Right lobe of liver (tissue), 4 donors: ENCODE measurements at regions not wholly inside any gene's neighbourhood (a gene's known extent, or its start where the extent isn't known, plus 50 kb on each side); places are given as distances from the start of the nearest gene placed in this dataset.

ENCODE experiments used
- POLR2A ChIP-seq: fragments of 450-650 bp; IDR thresholded peaks from one replicate; pipeline ENCODE4 v1.6.1; 2017; ENCODE audit warnings: antibody characterized with exemption, mild to moderate bottlenecking
- TF ChIP-seq, protein P1 (sequence below), 4 donors: fragments of 200-600 bp in 3 of 4; fragments of 450-650 bp in 1 of 4; IDR thresholded peaks; one replicate each; pipeline versions ENCODE4 v1.5.1 to v1.8.0; 2016 to 2022; ENCODE audit warnings: antibody characterized with exemption in 4 of 4, mild to moderate bottlenecking in 2 of 4
- donor health status: DM: no; HTN: no; CAD: no.
- donor health status: DM: no; HTN: no; CAD: no.
- donor health status: DM: no; HTN: yes; CAD: no.

DNA sequence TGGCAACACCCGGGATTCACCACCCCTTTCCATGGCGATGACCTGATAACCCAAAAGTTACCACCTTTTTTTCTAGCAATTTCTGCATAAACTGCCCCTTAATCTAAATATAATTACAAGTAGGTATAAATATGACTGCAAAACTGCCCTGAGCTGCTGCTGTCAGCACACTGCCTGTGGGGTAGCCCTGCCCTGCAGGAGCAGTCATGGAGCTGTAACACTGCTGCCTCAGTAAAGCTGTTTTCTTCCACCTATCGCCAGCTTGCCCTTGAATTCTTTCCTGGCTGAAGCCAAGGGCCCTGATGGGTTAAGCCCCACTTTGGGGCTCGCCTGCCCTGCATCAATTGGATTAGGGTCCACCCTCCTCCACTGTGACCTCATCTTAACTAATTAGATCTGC is 368.8 kb downstream of the SFMBT2 start:
- TF ChIP-seq, protein P1, sequence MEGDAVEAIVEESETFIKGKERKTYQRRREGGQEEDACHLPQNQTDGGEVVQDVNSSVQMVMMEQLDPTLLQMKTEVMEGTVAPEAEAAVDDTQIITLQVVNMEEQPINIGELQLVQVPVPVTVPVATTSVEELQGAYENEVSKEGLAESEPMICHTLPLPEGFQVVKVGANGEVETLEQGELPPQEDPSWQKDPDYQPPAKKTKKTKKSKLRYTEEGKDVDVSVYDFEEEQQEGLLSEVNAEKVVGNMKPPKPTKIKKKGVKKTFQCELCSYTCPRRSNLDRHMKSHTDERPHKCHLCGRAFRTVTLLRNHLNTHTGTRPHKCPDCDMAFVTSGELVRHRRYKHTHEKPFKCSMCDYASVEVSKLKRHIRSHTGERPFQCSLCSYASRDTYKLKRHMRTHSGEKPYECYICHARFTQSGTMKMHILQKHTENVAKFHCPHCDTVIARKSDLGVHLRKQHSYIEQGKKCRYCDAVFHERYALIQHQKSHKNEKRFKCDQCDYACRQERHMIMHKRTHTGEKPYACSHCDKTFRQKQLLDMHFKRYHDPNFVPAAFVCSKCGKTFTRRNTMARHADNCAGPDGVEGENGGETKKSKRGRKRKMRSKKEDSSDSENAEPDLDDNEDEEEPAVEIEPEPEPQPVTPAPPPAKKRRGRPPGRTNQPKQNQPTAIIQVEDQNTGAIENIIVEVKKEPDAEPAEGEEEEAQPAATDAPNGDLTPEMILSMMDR (IDR thresholded peaks at IDR 0.05) = no peak
- no peak for TF ChIP-seq POLR2A
